ENCODE measurements at regions not wholly inside any gene's neighbourhood (a gene's known extent, or its start where the extent isn't known, plus 50 kb on each side); places are given as distances from the start of the nearest gene placed in this dataset.

GRCh38 chr9:4435197-4435596 is 55.1 kb upstream of the SLC1A1 start:
- peaks cover 10% of the 10 kb centered on the region for H3K9me3 Mint-ChIP-seq

GRCh38 chr9:4433379-4433778 is 56.9 kb upstream of the SLC1A1 start:
- H3K27me3 Mint-ChIP-seq (ENCODE audit: low read depth, poor library complexity) = peaks cover 2% of the 10 kb centered on the region
- H3K4me3 Mint-ChIP-seq = no peak overlapping the region
- H3K9me3 Mint-ChIP-seq = no peaks in the 10 kb centered on the region
- H3K36me3 Mint-ChIP-seq (ENCODE audit: low read depth) = no peaks in the 10 kb centered on the region
- H3K4me1 Mint-ChIP-seq = no peaks in the 10 kb centered on the region
- TF ChIP-seq CTCF (IDR thresholded peaks at IDR 0.05) = no peak
- no peak for DNase-seq
- H3K27ac Mint-ChIP-seq = no peak overlapping the region

More at GRCh38 chr9:4435197-4435596, 55.1 kb upstream of the SLC1A1 start:
- Mint-ChIP-seq H3K4me1 (no peaks in the 10 kb centered on the region), H3K36me3 (ENCODE audit: low read depth) (no peaks in the 10 kb centered on the region), H3K27me3 (ENCODE audit: low read depth, poor library complexity) (peaks cover 2% of the 10 kb centered on the region), H3K27ac (no peak overlapping the region), H3K4me3 (no peak overlapping the region)
- DNase-seq = no peak
- no peak for TF ChIP-seq CTCF (IDR thresholded peaks at IDR 0.05)

GRCh38 chr9:4430432-4431261 is 59.6 kb upstream of the SLC1A1 start:
- no peak overlapping the region for H3K27ac Mint-ChIP-seq
- H3K9me3 Mint-ChIP-seq = no peaks in the 10 kb centered on the region

GRCh38 chr9:4425319-4426045 is 64.8 kb upstream of the SLC1A1 start:
- H3K9me3 Mint-ChIP-seq = no peaks in the 10 kb centered on the region
- peaks cover 30% of the 10 kb centered on the region for H3K4me1 Mint-ChIP-seq
- no peaks in the 10 kb centered on the region for H3K27me3 Mint-ChIP-seq (ENCODE audit: low read depth, poor library complexity)
- H3K36me3 Mint-ChIP-seq (ENCODE audit: low read depth) = no peaks in the 10 kb centered on the region
- DNase-seq = no peak
- H3K27ac Mint-ChIP-seq = no peak overlapping the region
- no peak overlapping the region for H3K4me3 Mint-ChIP-seq
- TF ChIP-seq CTCF (IDR thresholded peaks at IDR 0.05) = no peak

More at GRCh38 chr9:4430432-4431261, 59.6 kb upstream of the SLC1A1 start:
- Mint-ChIP-seq H3K36me3 (ENCODE audit: low read depth) (no peaks in the 10 kb centered on the region), H3K4me3 (no peak overlapping the region), H3K4me1 (no peaks in the 10 kb centered on the region), H3K27me3 (ENCODE audit: low read depth, poor library complexity) (peaks cover 2% of the 10 kb centered on the region)
- no peak for TF ChIP-seq CTCF (IDR thresholded peaks at IDR 0.05)
- DNase-seq = no peak

GRCh38 chr9:4424891-4425290 is 65.4 kb upstream of the SLC1A1 start:
- Mint-ChIP-seq H3K27ac (no peak overlapping the region), H3K4me3 (no peak overlapping the region), H3K27me3 (ENCODE audit: low read depth, poor library complexity) (no peaks in the 10 kb centered on the region), H3K4me1 (peaks cover 30% of the 10 kb centered on the region), H3K9me3 (no peaks in the 10 kb centered on the region), H3K36me3 (ENCODE audit: low read depth) (no peaks in the 10 kb centered on the region)
- no peak for TF ChIP-seq CTCF (IDR thresholded peaks at IDR 0.05)
- no peak for DNase-seq
